Lung (tissue), 11 donors: ENCODE measurements at regions not wholly inside any gene's neighbourhood (a gene's known extent, or its start where the extent isn't known, plus 50 kb on each side); places are given as distances from the start of the nearest gene placed in this dataset.

Experiments
- ATAC-seq: fragments of 200-7000 bp; cut with Tn5 transposase; one replicate; pipeline ENCODE4 v1.9.1; 2020; ENCODE audit warnings: moderate number of reproducible peaks; ENCODE audit not compliant: insufficient read depth, low FRiP score
- DNase-seq, 3 donors: peaks; one replicate each; pipeline ENCODE4 v3.0.0-alpha.2; 2013 to 2017
- H3K27ac ChIP-seq, 2 donors: one replicate each; pipeline ENCODE4 v1.5.1; 2013; ENCODE audit warnings: mild to moderate bottlenecking in 2 of 2, moderate library complexity in 2 of 2, control low read depth in 1 of 2, inconsistent platforms in 1 of 2, low read depth in 1 of 2, low read length in 1 of 2
- H3K27me3 ChIP-seq, 3 donors: one replicate each; pipeline ENCODE4 v1.5.1; 2013; ENCODE audit warnings: low read length in 2 of 3; ENCODE audit not compliant: control insufficient read depth in 3 of 3, insufficient read depth in 3 of 3
- H3K36me3 ChIP-seq, 4 donors: one replicate each; pipeline ENCODE4 v1.5.1; 2013; ENCODE audit warnings: low read length in 4 of 4, mild to moderate bottlenecking in 1 of 4, moderate library complexity in 1 of 4; ENCODE audit not compliant: control insufficient read depth in 4 of 4, insufficient read depth in 4 of 4
- H3K4me1 ChIP-seq, 5 donors: one replicate each; pipeline ENCODE4 v1.5.1; 2013; ENCODE audit warnings: low read length in 5 of 5, mild to moderate bottlenecking in 2 of 5, moderate library complexity in 1 of 5; ENCODE audit not compliant: control insufficient read depth in 5 of 5, insufficient read depth in 5 of 5
- H3K4me3 ChIP-seq: one replicate; pipeline ENCODE4 v1.5.1; 2013; ENCODE audit warnings: mild to moderate bottlenecking, control low read depth, moderate library complexity
- H3K9ac ChIP-seq, 2 donors: one replicate each; pipeline ENCODE4 v1.5.1; 2013; ENCODE audit warnings: low read length in 2 of 2, control low read depth in 1 of 2; ENCODE audit not compliant: insufficient read depth in 1 of 2
- H3K9me3 ChIP-seq, 4 donors: one replicate each; pipeline ENCODE4 v1.5.1; 2013; ENCODE audit warnings: low read length in 3 of 4, mild to moderate bottlenecking in 1 of 4, moderate library complexity in 1 of 4; ENCODE audit not compliant: control insufficient read depth in 4 of 4, insufficient read depth in 3 of 4
- CTCF ChIP-seq: IDR thresholded peaks from 2 replicates; pipeline ENCODE4 v1.5.1; 2012; ENCODE audit warnings: mild to moderate bottlenecking; ENCODE audit errors: control extremely low read depth, extremely low read depth
- WGBS, 2 donors: extraction: QIAGEN DNeasy Blood & Tissue Kit; methylation state at CpG; one replicate each; pipeline ENCODE4 v1.1.7; 2013; 5-methylcytosine and 5-hydroxymethylcytosine counted together
- donor health status: control.
- donor health status: control.
- donor health status: Bipolar disorder and iron deficiency.
- donor health status: healthy.
- donor health status: DM: yes; HTN: yes; CAD: no.

- no peak overlapping the region for H3K4me3 ChIP-seq
- H3K27ac ChIP-seq: no peak overlapping the region
- peaks cover 0 to 3% (median 0%) of the 10 kb centered on the region in 3 donors for H3K27me3 ChIP-seq
- no peak overlapping the region for H3K9ac ChIP-seq
- ATAC-seq: no peak
- H3K4me1 ChIP-seq: no peaks in the 10 kb centered on the region
- TF ChIP-seq CTCF: no peak
- H3K9me3 ChIP-seq: no peaks in the 10 kb centered on the region
- H3K36me3 ChIP-seq: no peaks in the 10 kb centered on the region
- WGBS, 2 donors: 73 to 86% methylated on average over 2 of the region's 2 CpGs
- no peak for DNase-seq
Observed at GRCh38 chr4:111268769-111269414, 646.0 kb upstream of the PITX2 start.

GRCh38 chr4:111269439-111269838 is 646.6 kb upstream of the PITX2 start:
- Histone ChIP-seq H3K4me3 (no peak overlapping the region), H3K4me1 (no peaks in the 10 kb centered on the region), H3K27me3 (peaks cover 0 to 3% (median 0%) of the 10 kb centered on the region in 3 donors), H3K36me3 (no peaks in the 10 kb centered on the region), H3K27ac (no peak overlapping the region), H3K9ac (no peak overlapping the region), H3K9me3 (no peaks in the 10 kb centered on the region)
- ATAC-seq (no peak), DNase-seq (no peak)
- no peak for TF ChIP-seq CTCF
- 23 to 42% methylated on average over 2 of the region's 2 CpGs for WGBS, 2 donors

GRCh38 chr4:111274060-111274459 is 651.2 kb upstream of the PITX2 start:
- Histone ChIP-seq H3K9me3 (no peaks in the 10 kb centered on the region), H3K27me3 (no peaks in the 10 kb centered on the region), H3K4me3 (no peak overlapping the region), H3K36me3 (no peaks in the 10 kb centered on the region), H3K9ac (no peak overlapping the region), H3K27ac (no peak overlapping the region), H3K4me1 (no peaks in the 10 kb centered on the region)
- WGBS, 2 donors: 77 to 87% methylated on average over 3 of the region's 3 CpGs
- ATAC-seq (no peak), DNase-seq (no peak)
- no peak for TF ChIP-seq CTCF

GRCh38 chr4:111274486-111274885 is 651.6 kb upstream of the PITX2 start:
- Histone ChIP-seq H3K9ac (no peak overlapping the region), H3K4me3 (no peak overlapping the region), H3K36me3 (no peaks in the 10 kb centered on the region), H3K27ac (no peak overlapping the region), H3K27me3 (no peaks in the 10 kb centered on the region), H3K9me3 (no peaks in the 10 kb centered on the region), H3K4me1 (no peaks in the 10 kb centered on the region)
- ATAC-seq: no peak
- DNase-seq: no peak
- no peak for TF ChIP-seq CTCF
- 83 to 87% methylated on average over 6 of the region's 6 CpGs for WGBS, 2 donors
